GM12892 (cell line): ENCODE measurements at regions not wholly inside any gene's neighbourhood (a gene's known extent, or its start where the extent isn't known, plus 50 kb on each side); places are given as distances from the start of the nearest gene placed in this dataset.

Source experiments
- POLR2A ChIP-seq: IDR thresholded peaks from 2 replicates; pipeline ENCODE4 v1.6.1; 2011; ENCODE audit warnings: low read depth, low read length, control low read depth
- POLR2AphosphoS5 ChIP-seq: IDR thresholded peaks from 2 replicates; pipeline ENCODE4 v1.6.1; 2011; ENCODE audit warnings: low read depth, low read length, control low read depth
- TAF1 ChIP-seq: IDR thresholded peaks from 2 replicates; pipeline ENCODE4 v1.6.1; 2011; ENCODE audit warnings: low read depth, mild to moderate bottlenecking, control low read depth, low read length, borderline replicate concordance

- TF ChIP-seq POLR2AphosphoS5 (no peak), POLR2A (no peak), TAF1 (no peak)
Measured at GRCh38 chr9:11199335-11199734, 586.5 kb upstream of the PTPRD start.
